Nucleus accumbens (tissue), 56 donors: ENCODE measurements at regions not wholly inside any gene's neighbourhood (a gene's known extent, or its start where the extent isn't known, plus 50 kb on each side); places are given as distances from the start of the nearest gene placed in this dataset.
"Not testable (repeated sequence)": the region's sequence is repeated elsewhere in the genome, so short reads cannot be mapped to it uniquely, and the experiment has no call there.

Source experiments
- DNase-seq, 56 donors: peaks; one replicate each; lab custom pipeline; 2025; lab: John Stamatoyannopoulos, UW

DNA sequence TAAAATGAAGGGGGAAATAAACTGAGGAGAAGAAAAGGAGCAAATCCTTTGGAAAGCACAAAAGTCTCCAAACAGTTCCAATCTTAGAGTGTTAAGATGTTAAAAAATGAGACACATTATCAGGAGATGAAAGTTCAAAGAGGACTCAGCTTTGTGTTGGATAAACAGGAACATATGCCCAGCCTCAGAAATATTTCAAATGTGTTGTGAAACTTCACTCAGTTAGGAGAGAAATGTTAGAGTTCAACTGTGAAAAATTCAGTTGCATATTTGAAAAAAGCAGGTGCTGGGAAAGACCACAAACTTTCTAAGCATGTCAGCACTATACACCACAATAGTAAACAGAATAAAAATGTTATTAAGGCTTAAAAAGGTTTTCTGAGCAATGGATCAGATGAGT lies 136.8 kb upstream of the PRKD1 start:
- no peak for DNase-seq

DNA sequence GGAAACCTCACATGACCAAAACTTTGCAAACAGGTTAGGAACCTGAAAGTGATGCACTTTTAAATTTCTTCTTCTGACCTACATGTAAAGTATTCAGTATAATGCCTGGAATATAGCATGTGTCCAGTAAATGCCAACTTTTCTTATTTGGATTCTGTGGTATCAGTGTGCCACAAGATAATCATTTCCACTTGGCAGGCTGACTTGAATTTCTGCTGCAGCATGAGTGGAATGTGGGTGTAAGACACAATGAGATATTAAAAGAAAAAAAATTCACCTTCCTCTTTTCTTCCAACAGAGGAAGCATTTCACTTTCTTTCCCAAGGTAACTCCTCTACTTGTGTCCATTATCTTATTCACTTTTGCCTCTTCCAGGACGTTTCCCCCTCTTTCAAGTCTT lies 141.9 kb upstream of the PRKD1 start:
- no peak for DNase-seq

DNA sequence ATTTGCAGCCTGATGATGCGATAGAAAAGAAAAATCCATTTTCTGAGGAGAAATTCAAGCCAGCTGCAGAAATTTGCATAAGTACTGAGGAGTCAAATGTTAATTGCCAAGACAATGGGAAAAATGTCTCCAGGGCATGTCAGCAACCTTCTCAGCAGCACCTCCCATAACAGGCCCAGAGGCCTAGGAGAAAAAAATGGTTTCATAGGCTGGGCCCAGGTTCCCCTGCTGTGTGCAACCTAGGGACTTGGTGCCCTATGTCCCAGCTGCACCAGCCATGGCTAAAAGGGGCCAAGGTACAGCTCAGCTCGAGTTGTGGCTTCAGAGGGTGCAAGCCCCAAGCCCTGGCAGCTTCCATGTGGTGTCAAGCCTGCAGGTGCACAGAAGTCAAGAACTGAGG lies 144.8 kb upstream of the PRKD1 start:
- DNase-seq = not testable (repeated sequence)

GRCh38 chr14:30077946-30078345 lies 150.3 kb upstream of the PRKD1 start:
- DNase-seq = no peak

GRCh38 chr14:30078811-30079402 lies 151.3 kb upstream of the PRKD1 start:
- peak in 5 of 56 donors; percentile 2 to 9 (median 6) for DNase-seq

- DNase-seq = no peak
Observed at GRCh38 chr14:30082486-30082885, 154.8 kb upstream of the PRKD1 start.

- DNase-seq = no peak
Observed at GRCh38 chr14:30084811-30085210, 157.2 kb upstream of the PRKD1 start.

GRCh38 chr14:30085943-30086342 lies 158.3 kb upstream of the PRKD1 start:
- DNase-seq = no peak

DNA sequence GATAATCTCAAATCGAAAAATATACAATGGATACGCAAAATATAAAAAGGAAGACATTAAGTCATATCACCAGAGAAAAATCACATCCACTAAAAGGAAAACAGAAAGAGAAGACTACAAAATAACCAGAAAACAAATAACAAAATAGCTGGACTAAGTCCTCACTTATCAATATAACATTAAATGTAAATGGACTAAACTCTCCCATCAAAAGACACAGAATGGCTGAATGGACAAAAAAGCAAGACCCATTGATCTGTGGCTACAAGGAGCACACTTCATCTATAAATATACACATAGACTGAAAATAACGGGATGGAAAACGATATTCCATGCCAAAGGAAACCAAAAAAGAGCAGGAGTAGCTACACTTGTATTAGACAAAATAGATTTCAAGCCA lies 161.0 kb upstream of the PRKD1 start:
- no peak for DNase-seq

GRCh38 chr14:30108975-30109700 lies 181.5 kb upstream of the PRKD1 start:
- DNase-seq = no peak

DNA sequence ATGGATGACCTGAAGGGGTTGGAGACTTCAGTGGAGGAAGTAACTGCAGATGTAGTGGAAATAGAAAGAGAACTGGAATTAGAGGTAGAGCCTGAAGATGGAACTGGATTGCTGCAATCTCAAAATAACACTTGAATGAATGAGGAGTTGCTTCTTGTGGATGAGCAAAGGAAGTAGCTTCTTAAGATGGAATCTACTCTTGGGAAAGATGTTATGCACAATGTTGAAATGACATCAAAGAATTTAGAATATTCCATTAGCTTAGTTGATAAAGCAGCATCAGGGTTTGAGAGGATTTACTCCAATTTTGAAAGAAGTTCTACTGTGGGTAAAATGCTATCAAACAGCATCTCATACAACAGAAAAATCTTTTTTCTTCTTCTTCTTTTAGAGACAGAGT lies 186.4 kb upstream of the PRKD1 start:
- DNase-seq = no peak

DNA sequence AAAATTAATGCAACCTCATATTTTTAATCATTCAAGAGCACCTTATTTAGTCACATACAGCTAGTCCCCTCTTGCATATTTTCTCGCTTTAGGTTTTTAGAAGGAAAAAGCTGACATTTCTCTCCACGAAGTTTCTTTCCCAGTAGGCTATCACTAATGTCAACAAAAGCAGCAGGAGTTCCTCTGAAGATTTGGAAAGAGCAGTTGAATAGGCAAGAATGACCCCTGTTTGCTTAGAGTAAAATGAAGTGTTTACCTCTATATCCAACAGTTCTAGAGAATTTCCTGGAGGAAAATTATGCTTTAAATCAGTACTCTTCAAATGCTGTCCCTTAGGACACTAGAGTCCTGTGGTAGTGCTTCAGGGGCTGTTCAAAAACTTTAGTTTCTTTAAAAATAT lies 188.1 kb upstream of the PRKD1 start:
- DNase-seq = no peak

- no peak for DNase-seq
Observed at GRCh38 chr14:30118992-30119640, 191.5 kb upstream of the PRKD1 start.

- DNase-seq = peak in 2 of 56 donors; percentile 0 to 2
Observed at GRCh38 chr14:30125322-30125979, 197.8 kb upstream of the PRKD1 start.

GRCh38 chr14:30129807-30130206 lies 202.2 kb upstream of the PRKD1 start:
- no peak for DNase-seq

- peak in 1 of 56 donors; percentile 0 for DNase-seq
Observed at GRCh38 chr14:30131581-30132097, 204.0 kb upstream of the PRKD1 start.

DNA sequence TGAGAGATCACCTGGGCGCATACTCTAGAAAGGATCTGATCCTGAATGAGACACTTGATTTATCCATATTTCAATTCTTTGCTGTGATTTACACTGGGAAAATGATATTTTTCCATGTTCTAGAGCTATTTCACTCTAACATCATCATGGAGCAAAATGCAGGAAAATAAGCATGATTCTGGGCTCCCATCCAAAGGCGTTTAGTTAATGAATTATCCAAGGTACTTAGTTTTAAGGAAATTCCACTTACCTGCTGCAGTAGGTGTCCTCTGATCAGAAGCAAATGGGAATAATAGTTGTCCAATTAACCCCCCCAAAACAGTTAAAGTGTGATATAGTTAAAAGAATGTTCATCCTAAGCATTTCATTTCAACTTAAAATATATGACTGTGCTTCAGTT lies 204.5 kb upstream of the PRKD1 start:
- DNase-seq = no peak

DNA sequence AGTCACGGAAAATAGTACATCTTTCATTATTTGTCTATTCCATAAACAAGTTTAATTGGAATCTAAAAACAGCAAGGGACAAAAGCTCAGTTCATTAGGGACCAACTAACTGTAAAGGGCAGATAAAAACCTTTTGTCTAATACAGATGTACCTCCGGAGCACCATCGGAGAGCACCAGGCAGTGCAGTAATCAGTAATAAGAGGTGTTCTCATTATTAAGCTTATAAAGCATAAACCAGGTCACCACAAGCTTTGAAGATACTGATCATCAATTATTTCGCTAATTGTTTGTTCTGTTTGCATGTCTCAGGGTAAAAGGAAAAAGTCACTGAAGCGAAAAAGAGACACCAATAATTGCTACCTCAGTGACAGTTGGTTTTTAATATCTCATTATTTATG lies 207.3 kb upstream of the PRKD1 start:
- DNase-seq = no peak

- no peak for DNase-seq
Observed at GRCh38 chr14:30138567-30138966, 210.9 kb upstream of the PRKD1 start.

DNA sequence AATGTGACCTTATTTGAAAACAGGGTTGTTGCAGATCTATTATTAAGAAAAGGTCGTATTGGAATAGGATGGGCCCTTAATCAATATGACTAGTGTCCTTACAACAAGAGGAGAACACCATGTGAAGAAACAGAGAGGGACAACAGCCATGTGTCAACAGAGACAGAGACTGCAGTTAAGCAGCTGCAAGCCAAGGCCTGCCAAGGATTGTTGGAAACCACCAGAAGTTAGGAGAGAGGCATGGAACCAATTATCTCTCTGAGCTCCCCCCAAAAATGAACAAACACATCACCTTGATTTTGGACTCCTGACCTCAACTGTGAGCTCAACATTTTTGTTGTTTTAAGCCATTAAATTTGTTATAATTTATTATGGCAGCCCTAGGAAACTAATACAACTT lies 214.6 kb upstream of the PRKD1 start:
- no peak for DNase-seq

DNA sequence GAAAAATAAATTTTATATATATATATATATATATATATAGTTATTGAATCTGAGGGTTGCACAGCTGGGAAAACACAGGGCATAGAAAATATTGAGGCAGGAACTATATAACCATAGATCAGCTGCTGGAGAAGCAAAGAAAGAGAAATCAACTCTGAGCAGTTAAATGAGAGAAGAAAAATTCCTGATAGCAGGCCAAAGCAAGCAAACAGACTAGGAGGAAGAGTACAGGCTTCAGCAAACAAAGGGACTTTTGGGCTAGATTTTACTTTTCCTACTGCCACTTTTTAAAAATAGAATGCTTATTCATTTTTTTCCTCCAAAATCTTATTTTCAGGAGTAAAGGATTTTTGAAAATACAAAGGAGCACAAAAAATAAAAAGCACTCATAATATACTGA lies 216.0 kb upstream of the PRKD1 start:
- DNase-seq = no peak
